Mammary epithelial cell (primary cell): ENCODE measurements at regions not wholly inside any gene's neighbourhood (a gene's known extent, or its start where the extent isn't known, plus 50 kb on each side); places are given as distances from the start of the nearest gene placed in this dataset.

ENCODE experiments used
- EZH2 ChIP-seq: IDR thresholded peaks from 2 replicates; pipeline ENCODE4 v1.6.1; 2012; ENCODE audit warnings: low read length, inconsistent platforms, borderline replicate concordance
- TF ChIP-seq, protein P1 (sequence below), 2 donors: IDR thresholded peaks in 1 of 2; conservative IDR thresholded peaks in 1 of 2; 2 replicates each; pipeline ENCODE4 v1.5.1; 2011 to 2012; ENCODE audit warnings: inconsistent platforms in 2 of 2, low read length in 2 of 2, mild to moderate bottlenecking in 2 of 2, control low read depth in 1 of 2, low read depth in 1 of 2; ENCODE audit not compliant: insufficient read depth in 1 of 2; ENCODE audit errors: extremely low read depth in 1 of 2

DNA sequence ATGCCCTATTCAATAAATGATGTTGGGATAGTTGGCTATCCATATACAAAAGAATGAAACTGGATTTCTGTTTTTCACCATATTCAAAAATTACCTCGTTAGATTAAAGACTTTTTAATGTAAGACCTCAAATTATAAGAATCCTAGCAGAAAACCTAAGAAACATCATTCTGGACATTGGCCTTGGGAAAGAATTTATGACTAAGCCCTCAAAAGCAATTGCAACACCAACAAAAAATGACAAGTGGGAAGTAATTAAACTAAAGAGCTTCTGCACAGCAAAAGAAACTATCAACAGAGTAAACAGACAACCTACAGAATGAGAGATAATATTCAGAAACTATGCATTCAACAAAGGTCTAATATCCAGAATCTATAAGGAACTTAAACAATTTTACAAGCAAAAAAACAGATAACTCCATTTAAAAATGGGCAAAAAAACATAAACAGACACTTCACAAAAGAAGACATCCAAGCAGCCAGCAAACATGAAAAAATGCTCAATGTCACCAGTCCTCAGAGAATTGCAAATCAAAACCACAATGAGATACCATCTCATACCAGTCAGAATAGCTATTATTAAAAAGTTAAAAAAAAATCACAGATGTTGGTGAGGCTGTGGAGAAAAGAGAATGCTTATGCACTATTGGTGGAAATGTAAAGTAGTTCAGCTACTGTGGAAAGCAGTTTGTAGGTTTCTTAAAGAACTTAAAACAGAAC is 309.8 kb downstream of the AHR start:
- TF ChIP-seq, protein P1, sequence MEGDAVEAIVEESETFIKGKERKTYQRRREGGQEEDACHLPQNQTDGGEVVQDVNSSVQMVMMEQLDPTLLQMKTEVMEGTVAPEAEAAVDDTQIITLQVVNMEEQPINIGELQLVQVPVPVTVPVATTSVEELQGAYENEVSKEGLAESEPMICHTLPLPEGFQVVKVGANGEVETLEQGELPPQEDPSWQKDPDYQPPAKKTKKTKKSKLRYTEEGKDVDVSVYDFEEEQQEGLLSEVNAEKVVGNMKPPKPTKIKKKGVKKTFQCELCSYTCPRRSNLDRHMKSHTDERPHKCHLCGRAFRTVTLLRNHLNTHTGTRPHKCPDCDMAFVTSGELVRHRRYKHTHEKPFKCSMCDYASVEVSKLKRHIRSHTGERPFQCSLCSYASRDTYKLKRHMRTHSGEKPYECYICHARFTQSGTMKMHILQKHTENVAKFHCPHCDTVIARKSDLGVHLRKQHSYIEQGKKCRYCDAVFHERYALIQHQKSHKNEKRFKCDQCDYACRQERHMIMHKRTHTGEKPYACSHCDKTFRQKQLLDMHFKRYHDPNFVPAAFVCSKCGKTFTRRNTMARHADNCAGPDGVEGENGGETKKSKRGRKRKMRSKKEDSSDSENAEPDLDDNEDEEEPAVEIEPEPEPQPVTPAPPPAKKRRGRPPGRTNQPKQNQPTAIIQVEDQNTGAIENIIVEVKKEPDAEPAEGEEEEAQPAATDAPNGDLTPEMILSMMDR (conservative IDR thresholded peaks at IDR 0.05 in 1 of 2, IDR thresholded peaks at IDR 0.05 in 1 of 2; ENCODE audit: extremely low read depth in 1 of 2, insufficient read depth in 1 of 2, low read depth in 1 of 2, low read length in 2 of 2): no peak
- TF ChIP-seq EZH2: no peak
